K562 (cell line): ENCODE measurements at regions not wholly inside any gene's neighbourhood (a gene's known extent, or its start where the extent isn't known, plus 50 kb on each side); places are given as distances from the start of the nearest gene placed in this dataset.

ENCODE experiments used
- BMI1 ChIP-seq: fragments of 150-350 bp; IDR thresholded peaks from 2 replicates; pipeline ENCODE4 v1.6.1; 2014; ENCODE audit warnings: low read length
- CBFA2T2 ChIP-seq: fragments of 450-650 bp; conservative IDR thresholded peaks from 2 replicates; pipeline ENCODE4 v1.6.1; 2017; ENCODE audit warnings: mild to moderate bottlenecking
- CHD4 ChIP-seq: fragments of 200-600 bp; sonication (generic); IDR thresholded peaks from 3 replicates; pipeline ENCODE4 v1.6.1; 2012; ENCODE audit warnings: low read depth, mild to moderate bottlenecking, mixed read lengths, low read length, inconsistent platforms; ENCODE audit not compliant: insufficient read depth, insufficient replicate concordance, poor library complexity, severe bottlenecking
- CREM ChIP-seq: IDR thresholded peaks from 2 replicates; pipeline ENCODE4 v1.6.1; 2014; ENCODE audit warnings: antibody characterized with exemption, low read depth
- FOXP1 ChIP-seq: sonication (generic); formaldehyde crosslinking; IDR thresholded peaks from 2 replicates; pipeline ENCODE4 v1.8.0; 2022; ENCODE audit warnings: mild to moderate bottlenecking, missing genetic modification reagents
- HMG20B ChIP-seq: fragments of 250-450 bp; sonication (Bioruptor Pico); IDR thresholded peaks from 2 replicates; pipeline ENCODE4 v1.5.0; 2021; ENCODE audit warnings: mild to moderate bottlenecking
- LARP7 ChIP-seq: fragments of 450-650 bp; IDR thresholded peaks from 2 replicates; pipeline ENCODE4 v1.6.1; 2016
- NCOA1 ChIP-seq: fragments of 450-650 bp; IDR thresholded peaks from 2 replicates; pipeline ENCODE4 v1.6.1; 2016; ENCODE audit warnings: low read depth
- PCBP2 ChIP-seq: fragments of 200-400 bp; formaldehyde crosslinking; IDR thresholded peaks from 2 replicates; pipeline ENCODE4 v1.6.1; 2018; ENCODE audit warnings: low read length, low read depth, mild to moderate bottlenecking, moderate library complexity; ENCODE audit not compliant: poor library complexity, severe bottlenecking
- RFX7 ChIP-seq: fragments of 250-450 bp; sonication (Bioruptor Pico); IDR thresholded peaks from 2 replicates; pipeline ENCODE4 v1.5.1; 2021; ENCODE audit warnings: mild to moderate bottlenecking
- SP2 ChIP-seq: IDR thresholded peaks from 2 replicates; pipeline ENCODE4 v1.6.1; 2011; ENCODE audit warnings: mild to moderate bottlenecking, low read depth, low read length, moderate library complexity; ENCODE audit not compliant: poor library complexity, severe bottlenecking; ENCODE audit errors: extremely low read depth
- TARDBP ChIP-seq: fragments of 450-650 bp; IDR thresholded peaks from 2 replicates; pipeline ENCODE4 v1.6.1; 2016
- WHSC1 ChIP-seq: IDR thresholded peaks from one replicate; pipeline ENCODE4 v1.6.1; 2012; ENCODE audit warnings: low read length, control low read depth, inconsistent platforms
- YY1 ChIP-seq, 3 experiments: IDR thresholded peaks; 2 replicates each; pipeline ENCODE4 v1.6.1; 2011; ENCODE audit warnings: low read length in 2 of 3, mild to moderate bottlenecking in 2 of 3, moderate library complexity in 2 of 3, borderline replicate concordance in 1 of 3, control low read depth in 1 of 3, low read depth in 1 of 3; ENCODE audit not compliant: insufficient read depth in 3 of 3, insufficient replicate concordance in 2 of 3, control insufficient read depth in 1 of 3, insufficient read length in 1 of 3; ENCODE audit errors: extremely low read depth in 1 of 3
- ZBTB26 ChIP-seq: fragments of 450-650 bp; formaldehyde crosslinking; IDR thresholded peaks from 2 replicates; pipeline ENCODE4 v1.4.0; 2022; ENCODE audit warnings: missing genetic modification characterization
- ZBTB5 ChIP-seq: fragments of 450-650 bp; IDR thresholded peaks from 2 replicates; pipeline ENCODE4 v1.6.1; 2017; ENCODE audit warnings: antibody characterized with exemption
- ZNF398 ChIP-seq: fragments of 250-450 bp; sonication (Bioruptor Pico); IDR thresholded peaks from 2 replicates; pipeline ENCODE4 v1.8.0; 2021; ENCODE audit warnings: moderate library complexity, mild to moderate bottlenecking, inconsistent platforms
- ZNF644 ChIP-seq: fragments of 200-800 bp; sonication (Bioruptor generic); IDR thresholded peaks from 2 replicates; pipeline ENCODE4 v1.6.1; 2016; ENCODE audit warnings: low read depth, missing genetic modification characterization, missing compliant biosample characterization
- TF ChIP-seq, protein P1 (sequence below): sonication (generic); formaldehyde crosslinking; IDR thresholded peaks from 2 replicates; pipeline ENCODE4 v1.9.0; 2022; ENCODE audit warnings: mild to moderate bottlenecking, missing genetic modification reagents
- TF ChIP-seq, protein P2 (sequence below), 2 experiments: fragments of 200-800 bp in 1 of 2; sonication (Bioruptor generic) in 1 of 2; sonication (generic) in 1 of 2; formaldehyde crosslinking in 1 of 2; IDR thresholded peaks in 1 of 2; conservative IDR thresholded peaks in 1 of 2; 2 replicates each; pipeline versions ENCODE4 v1.5.0 to v1.6.1; 2016 to 2020; ENCODE audit warnings: missing compliant biosample characterization in 1 of 2, missing genetic modification characterization in 1 of 2, missing genetic modification reagents in 1 of 2

- TF ChIP-seq ZBTB5 (no peak), ZNF398 (CRISPR knock-in tag) (no peak), PCBP2 (no peak), HMG20B (no peak), CREM (peak; percentile 83), SP2 (no peak), ZNF644 (tag) (no peak), LARP7 (0 out of 2 replicates have a peak, but pooled peaks have one; percentile 21), WHSC1 (no peak), TARDBP (0 out of 2 replicates have a peak, but pooled peaks have one; percentile 36), BMI1 (no peak), RFX7 (CRISPR knock-in tag) (no peak), NCOA1 (0 out of 2 replicates have a peak, but pooled peaks have one; percentile 15), CHD4 (peak; percentile 79), FOXP1 (CRISPR knock-in tag) (peak; percentile 72), ZBTB26 (CRISPR knock-in tag) (peak; percentile 85; the same call in 1 of the 2 replicates), CBFA2T2 (no peak), YY1 (IDR thresholded peaks at IDR 0.05; ENCODE audit: borderline replicate concordance in 1 of 3, control insufficient read depth in 1 of 3, extremely low read depth in 1 of 3, insufficient read depth in 3 of 3, insufficient read length in 1 of 3, insufficient replicate concordance in 2 of 3, low read depth in 1 of 3, low read length in 2 of 3) (peak; percentile 33 to 90 (median 82))
- TF ChIP-seq, protein P1, sequence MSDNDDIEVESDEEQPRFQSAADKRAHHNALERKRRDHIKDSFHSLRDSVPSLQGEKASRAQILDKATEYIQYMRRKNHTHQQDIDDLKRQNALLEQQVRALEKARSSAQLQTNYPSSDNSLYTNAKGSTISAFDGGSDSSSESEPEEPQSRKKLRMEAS (CRISPR knock-in tag), result peak; percentile 13; the same call in 1 of the 2 replicates
- TF ChIP-seq, protein P2, sequence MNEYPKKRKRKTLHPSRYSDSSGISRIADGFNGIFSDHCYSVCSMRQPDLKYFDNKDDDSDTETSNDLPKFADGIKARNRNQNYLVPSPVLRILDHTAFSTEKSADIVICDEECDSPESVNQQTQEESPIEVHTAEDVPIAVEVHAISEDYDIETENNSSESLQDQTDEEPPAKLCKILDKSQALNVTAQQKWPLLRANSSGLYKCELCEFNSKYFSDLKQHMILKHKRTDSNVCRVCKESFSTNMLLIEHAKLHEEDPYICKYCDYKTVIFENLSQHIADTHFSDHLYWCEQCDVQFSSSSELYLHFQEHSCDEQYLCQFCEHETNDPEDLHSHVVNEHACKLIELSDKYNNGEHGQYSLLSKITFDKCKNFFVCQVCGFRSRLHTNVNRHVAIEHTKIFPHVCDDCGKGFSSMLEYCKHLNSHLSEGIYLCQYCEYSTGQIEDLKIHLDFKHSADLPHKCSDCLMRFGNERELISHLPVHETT (CRISPR knock-in tag; conservative IDR thresholded peaks at IDR 0.05 in 1 of 2, IDR thresholded peaks at IDR 0.05 in 1 of 2), result peak in 1 of 2 experiments; percentile 53; a peak in 1 of 4 replicates
Measured at GRCh38 chr3:42012935-42013690, 51.2 kb upstream of the ULK4 start (continued).
